Neuronal stem cell (in vitro differentiated cells): ENCODE measurements at regions not wholly inside any gene's neighbourhood (a gene's known extent, or its start where the extent isn't known, plus 50 kb on each side); places are given as distances from the start of the nearest gene placed in this dataset.

ENCODE experiments used
- DNase-seq: peaks from one replicate; pipeline ENCODE4 v3.0.0-alpha.2; 2013; ENCODE audit warnings: low spot score
- H2AFZ ChIP-seq: one replicate; pipeline ENCODE4 v1.6.1; 2013; ENCODE audit warnings: mild to moderate bottlenecking, low read length, inconsistent platforms
- H2AK5ac ChIP-seq: 2 replicates; pipeline ENCODE4 v1.6.1; 2013; ENCODE audit warnings: low read depth, mild to moderate bottlenecking, inconsistent platforms, low read length, moderate library complexity, mixed read lengths
- H2BK120ac ChIP-seq: 2 replicates; pipeline ENCODE4 v1.6.1; 2013; ENCODE audit warnings: low read depth, mild to moderate bottlenecking, inconsistent platforms, low read length, moderate library complexity, mixed read lengths
- H2BK12ac ChIP-seq: one replicate; pipeline ENCODE4 v1.6.1; 2013; ENCODE audit warnings: low read length, inconsistent platforms
- H2BK15ac ChIP-seq: 2 replicates; pipeline ENCODE4 v1.6.1; 2013; ENCODE audit warnings: mild to moderate bottlenecking, low read length, inconsistent platforms, mixed read lengths
- H2BK5ac ChIP-seq: one replicate; pipeline ENCODE4 v1.6.1; 2013; ENCODE audit warnings: inconsistent platforms, mild to moderate bottlenecking, low read length, moderate library complexity
- H3K14ac ChIP-seq: one replicate; pipeline ENCODE4 v1.6.1; 2013; ENCODE audit warnings: low read length, inconsistent platforms
- H3K18ac ChIP-seq: 2 replicates; pipeline ENCODE4 v1.6.1; 2013; ENCODE audit warnings: low read length, inconsistent platforms
- H3K23ac ChIP-seq: 2 replicates; pipeline ENCODE4 v1.6.1; 2013; ENCODE audit warnings: low read depth, mild to moderate bottlenecking, mixed read lengths, low read length, inconsistent platforms; ENCODE audit not compliant: poor library complexity
- H3K27ac ChIP-seq: replicated peaks from 3 replicates; pipeline ENCODE4 v1.5.1; 2013; ENCODE audit warnings: low read length, inconsistent platforms
- H3K27me3 ChIP-seq, 3 experiments: 2 replicates each; pipeline ENCODE4 v1.6.1; 2013; ENCODE audit warnings: low read length in 3 of 3, mild to moderate bottlenecking in 2 of 3, inconsistent platforms in 1 of 3, low read depth in 1 of 3, mixed read lengths in 1 of 3, moderate library complexity in 1 of 3; ENCODE audit not compliant: control insufficient read depth in 3 of 3, insufficient read depth in 3 of 3
- H3K36me3 ChIP-seq, 2 donors: replicated peaks in 1 of 2; 2 replicates each; pipeline ENCODE4 v1.6.1; 2013; ENCODE audit warnings: low read length in 2 of 2; ENCODE audit not compliant: control insufficient read depth in 2 of 2, insufficient read depth in 2 of 2
- H3K4ac ChIP-seq: 2 replicates; pipeline ENCODE4 v1.6.1; 2013; ENCODE audit warnings: inconsistent platforms, mild to moderate bottlenecking, low read length, moderate library complexity
- H3K4me1 ChIP-seq, 2 donors: 1 replicate in 1 of 2; 2 replicates in 1 of 2; pipeline ENCODE4 v1.6.1; 2013; ENCODE audit warnings: low read length in 2 of 2, low read depth in 1 of 2; ENCODE audit not compliant: control insufficient read depth in 2 of 2, insufficient read depth in 1 of 2
- H3K4me2 ChIP-seq: one replicate; pipeline ENCODE4 v1.6.1; 2013; ENCODE audit warnings: mild to moderate bottlenecking, low read length, inconsistent platforms; ENCODE audit not compliant: insufficient read depth, poor library complexity, severe bottlenecking
- H3K4me3 ChIP-seq, 2 donors: 2 replicates each; pipeline ENCODE4 v1.5.1; 2013; ENCODE audit warnings: low read length in 2 of 2, mild to moderate bottlenecking in 2 of 2, inconsistent platforms in 1 of 2, moderate library complexity in 1 of 2
- H3K79me1 ChIP-seq: one replicate; pipeline ENCODE4 v1.6.1; 2013; ENCODE audit warnings: low read depth, mild to moderate bottlenecking, inconsistent platforms, low read length, moderate library complexity
- H3K9ac ChIP-seq: one replicate; pipeline ENCODE4 v1.6.1; 2013; ENCODE audit warnings: mild to moderate bottlenecking, low read depth, low read length, inconsistent platforms; ENCODE audit not compliant: poor library complexity
- H3K9me3 ChIP-seq, 2 donors: replicated peaks in 1 of 2; 2 replicates each; pipeline versions ENCODE3 to v1.6.1; 2013; ENCODE audit warnings: low read length in 2 of 2, mild to moderate bottlenecking in 2 of 2, inconsistent platforms in 1 of 2, low read depth in 1 of 2, mixed read lengths in 1 of 2, moderate library complexity in 1 of 2; ENCODE audit not compliant: control insufficient read depth in 2 of 2, insufficient read depth in 1 of 2
- H4K8ac ChIP-seq: one replicate; pipeline ENCODE4 v1.6.1; 2013; ENCODE audit warnings: low read depth, mild to moderate bottlenecking, inconsistent platforms, low read length, moderate library complexity
- H4K91ac ChIP-seq: one replicate; pipeline ENCODE4 v1.6.1; 2013; ENCODE audit warnings: low read length, low read depth, mild to moderate bottlenecking, inconsistent platforms; ENCODE audit not compliant: poor library complexity
- WGBS, 2 donors: extraction: QIAGEN DNeasy Blood & Tissue Kit; methylation state at CpG; one replicate each; pipeline ENCODE4 v1.1.7; 2013; ENCODE audit warnings: missing lambda C conversion rate in 2 of 2, mixed read lengths in 1 of 2; ENCODE audit not compliant: insufficient read length in 2 of 2, insufficient replicate concordance in 1 of 2; ENCODE audit errors: extremely low coverage in 2 of 2; 5-methylcytosine and 5-hydroxymethylcytosine counted together

DNA sequence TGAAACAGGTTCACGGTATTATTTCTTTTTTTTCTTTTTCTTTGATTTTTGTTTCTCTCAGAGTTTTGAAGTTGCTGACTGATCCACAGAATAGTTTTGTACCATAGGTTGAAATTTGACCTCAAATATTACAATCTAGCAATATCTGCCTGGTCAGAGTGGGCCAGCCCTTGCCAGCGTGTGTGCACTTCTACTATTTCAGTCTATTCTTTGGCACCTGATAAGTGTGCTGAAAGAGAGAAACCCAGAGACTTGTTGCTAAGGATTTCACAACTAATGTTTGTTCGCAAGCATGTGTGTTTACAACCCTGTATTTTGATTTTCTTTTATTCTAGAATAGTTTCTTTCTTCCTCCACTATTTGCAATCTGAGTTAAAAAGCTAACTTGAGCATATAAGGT lies 1125.2 kb upstream of the CNTN5 start:
- Histone ChIP-seq H2BK120ac (no peak overlapping the region), H2BK12ac (no peak overlapping the region), H3K23ac (no peak overlapping the region), H3K79me1 (no peaks in the 10 kb centered on the region), H3K4me1 (no peaks in the 10 kb centered on the region), H4K91ac (no peak overlapping the region), H2BK5ac (no peak overlapping the region), H3K9me3 (no peaks in the 10 kb centered on the region), H3K4me3 (no peak overlapping the region), H3K4me2 (no peak overlapping the region), H3K4ac (no peak overlapping the region), H3K14ac (no peak overlapping the region), H2AFZ (no peak overlapping the region), H3K18ac (no peak overlapping the region), H4K8ac (no peak overlapping the region), H3K9ac (no peak overlapping the region), H3K27ac (no peak overlapping the region), H3K27me3 (no peaks in the 10 kb centered on the region), H2BK15ac (no peak overlapping the region), H2AK5ac (no peak overlapping the region), H3K36me3 (no peaks in the 10 kb centered on the region)
- no peak for DNase-seq
- WGBS, 2 donors, result no CpG with 5 or more reads among the region's 3 CpGs

DNA sequence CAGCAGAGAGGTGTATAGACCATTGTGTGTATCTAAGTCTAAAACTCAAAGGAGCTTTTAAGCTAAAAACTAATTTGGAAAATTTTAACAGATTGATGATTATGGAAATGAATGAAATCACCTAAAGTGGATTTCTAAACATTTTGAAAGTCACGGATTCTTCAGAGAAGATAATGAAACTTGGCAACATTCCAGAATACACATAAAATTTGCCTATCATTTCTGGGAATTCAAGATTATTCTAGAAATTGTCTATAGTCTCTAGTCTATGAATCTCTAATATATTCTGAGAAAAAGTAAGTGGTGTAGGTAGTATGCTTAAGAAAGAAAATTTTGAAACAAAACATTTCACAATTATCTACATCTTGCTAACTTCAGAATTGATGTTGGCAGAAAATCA lies 1117.9 kb upstream of the CNTN5 start:
- no peak overlapping the region for H3K9ac ChIP-seq
- no peak overlapping the region for H2BK5ac ChIP-seq
- no peak overlapping the region for H3K23ac ChIP-seq
- no peak overlapping the region for H3K18ac ChIP-seq
- no peaks in the 10 kb centered on the region for H3K9me3 ChIP-seq
- DNase-seq, result no peak
- no peak overlapping the region for H2AFZ ChIP-seq
- no peaks in the 10 kb centered on the region for H3K36me3 ChIP-seq
- H3K14ac ChIP-seq, result no peak overlapping the region
- no peak overlapping the region for H2BK12ac ChIP-seq
- H4K91ac ChIP-seq, result no peak overlapping the region
- H2BK15ac ChIP-seq, result no peak overlapping the region
- H3K4me3 ChIP-seq, result no peak overlapping the region
- no peak overlapping the region for H3K27ac ChIP-seq
- no peak overlapping the region for H4K8ac ChIP-seq
- H2AK5ac ChIP-seq, result no peak overlapping the region
- no peak overlapping the region for H2BK120ac ChIP-seq
- H3K79me1 ChIP-seq, result no peaks in the 10 kb centered on the region
- H3K27me3 ChIP-seq, result no peaks in the 10 kb centered on the region
- H3K4me1 ChIP-seq, result no peaks in the 10 kb centered on the region
- WGBS, 2 donors, result no CpG with 5 or more reads among the region's 1 CpG
- no peak overlapping the region for H3K4ac ChIP-seq
- H3K4me2 ChIP-seq, result no peak overlapping the region

- no peak overlapping the region for H2BK5ac ChIP-seq
- H3K4me1 ChIP-seq, result peaks cover 0 to 1% of the 10 kb centered on the region in 2 donors
- H3K9ac ChIP-seq, result no peak overlapping the region
- no peak overlapping the region for H3K18ac ChIP-seq
- H4K91ac ChIP-seq, result no peak overlapping the region
- no peak overlapping the region for H3K4me2 ChIP-seq
- H3K36me3 ChIP-seq, result no peaks in the 10 kb centered on the region
- H3K14ac ChIP-seq, result no peak overlapping the region
- H3K27me3 ChIP-seq, result no peaks in the 10 kb centered on the region
- no peak overlapping the region for H3K23ac ChIP-seq
- H3K27ac ChIP-seq, result no peak overlapping the region
- no peak overlapping the region for H3K4me3 ChIP-seq
- no peaks in the 10 kb centered on the region for H3K79me1 ChIP-seq
- no peak overlapping the region for H2BK15ac ChIP-seq
- H3K9me3 ChIP-seq, result no peaks in the 10 kb centered on the region
- no peak overlapping the region for H2BK12ac ChIP-seq
- no peak overlapping the region for H3K4ac ChIP-seq
- no peak overlapping the region for H2BK120ac ChIP-seq
- no peak for DNase-seq
- H2AK5ac ChIP-seq, result no peak overlapping the region
- H4K8ac ChIP-seq, result no peak overlapping the region
- H2AFZ ChIP-seq, result no peak overlapping the region
Observed at GRCh38 chr11:97905101-97905500, 1115.6 kb upstream of the CNTN5 start.

GRCh38 chr11:97905671-97906070 lies 1115.1 kb upstream of the CNTN5 start:
- WGBS, 2 donors, result no CpG with 5 or more reads among the region's 1 CpG
- no peak overlapping the region for H2AK5ac ChIP-seq

More at GRCh38 chr11:97905671-97906070, 1115.1 kb upstream of the CNTN5 start:
- Histone ChIP-seq H3K18ac (no peak overlapping the region), H3K4me3 (no peak overlapping the region), H3K14ac (no peak overlapping the region), H2AFZ (no peak overlapping the region), H3K4ac (no peak overlapping the region), H3K9me3 (no peaks in the 10 kb centered on the region), H3K36me3 (no peaks in the 10 kb centered on the region), H3K79me1 (no peaks in the 10 kb centered on the region), H2BK5ac (no peak overlapping the region), H4K8ac (no peak overlapping the region), H2BK15ac (no peak overlapping the region), H3K27ac (no peak overlapping the region), H3K4me2 (no peak overlapping the region), H2BK12ac (no peak overlapping the region), H3K9ac (no peak overlapping the region), H4K91ac (no peak overlapping the region), H3K4me1 (peaks cover 0 to 2% of the 10 kb centered on the region in 2 donors), H2BK120ac (no peak overlapping the region), H3K27me3 (no peaks in the 10 kb centered on the region), H3K23ac (no peak overlapping the region)
- DNase-seq, result no peak
